HG03460 (cell line): ENCODE measurements at regions not wholly inside any gene's neighbourhood (a gene's known extent, or its start where the extent isn't known, plus 50 kb on each side); places are given as distances from the start of the nearest gene placed in this dataset.

Experiments
- ATAC-seq: cut with Tn5 transposase; IDR thresholded peaks from one replicate; pipeline ENCODE4 v1.9.1; 2021; ENCODE audit not compliant: unreplicated experiment

DNA sequence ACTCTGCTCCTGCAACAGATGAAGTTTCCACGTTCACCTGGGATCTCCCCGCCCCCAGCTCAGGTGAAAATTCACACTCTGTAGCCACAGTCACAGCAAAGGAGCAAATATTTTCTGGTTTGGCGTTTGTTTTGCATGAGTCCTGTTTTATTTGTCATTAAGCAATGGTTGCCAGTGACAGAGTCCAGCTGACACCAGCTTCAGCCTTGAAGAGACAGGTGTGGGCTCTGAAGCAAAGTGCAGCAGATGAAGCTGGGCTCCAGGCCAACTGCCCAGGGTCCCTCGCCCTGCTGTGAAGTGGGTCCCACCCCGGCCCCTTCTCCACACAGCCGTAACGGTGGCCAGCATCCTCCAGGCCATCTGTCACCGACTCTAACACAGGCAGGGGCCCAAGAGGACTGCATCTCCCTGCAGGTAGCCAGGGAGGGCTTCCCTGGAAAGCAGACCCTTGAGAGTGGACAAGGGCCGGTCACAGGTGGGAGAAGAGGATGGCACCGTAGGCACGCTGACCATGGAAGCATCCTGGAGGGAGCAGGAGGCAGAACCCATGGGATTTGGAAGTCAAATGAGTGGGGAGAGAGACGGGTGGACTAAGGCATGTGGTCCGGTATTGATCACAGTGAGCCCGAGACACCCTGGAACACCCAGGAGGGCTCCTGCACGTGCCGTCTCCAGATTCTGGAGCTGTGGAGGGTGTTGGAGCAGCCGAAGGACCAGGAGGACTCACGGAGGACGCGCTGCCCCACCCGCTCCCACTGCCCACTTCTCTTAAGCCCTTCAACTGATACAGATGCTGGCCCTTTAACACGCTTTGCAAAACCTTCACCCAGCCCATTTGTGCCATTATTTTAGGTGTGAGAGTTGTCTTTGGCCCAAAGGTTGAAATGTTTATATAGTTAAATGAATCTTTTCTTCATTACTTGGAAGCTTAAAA, 294.5 kb downstream of the BRD1 start:
- no peak for ATAC-seq

DNA sequence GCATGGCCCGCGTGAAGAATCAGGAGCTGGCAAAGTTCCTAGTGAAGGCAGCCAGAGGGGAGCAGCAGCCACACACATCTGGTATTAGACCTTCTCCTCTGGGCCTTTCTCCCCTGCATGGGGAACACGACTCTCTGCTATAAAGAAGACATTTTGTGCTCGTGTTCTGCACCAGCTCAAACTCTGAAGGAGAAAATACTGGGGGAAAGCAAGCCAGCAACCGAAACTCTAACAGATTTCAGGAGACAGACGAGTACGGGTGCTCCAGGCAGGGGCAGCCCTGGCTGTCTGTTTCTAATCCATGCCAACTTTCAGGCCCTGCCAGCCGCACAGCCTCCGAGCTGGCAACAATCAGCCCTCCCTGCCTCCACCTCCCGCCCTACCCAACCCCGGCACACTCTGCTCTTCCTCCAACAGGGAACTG, 296.3 kb downstream of the BRD1 start:
- no peak for ATAC-seq

DNA sequence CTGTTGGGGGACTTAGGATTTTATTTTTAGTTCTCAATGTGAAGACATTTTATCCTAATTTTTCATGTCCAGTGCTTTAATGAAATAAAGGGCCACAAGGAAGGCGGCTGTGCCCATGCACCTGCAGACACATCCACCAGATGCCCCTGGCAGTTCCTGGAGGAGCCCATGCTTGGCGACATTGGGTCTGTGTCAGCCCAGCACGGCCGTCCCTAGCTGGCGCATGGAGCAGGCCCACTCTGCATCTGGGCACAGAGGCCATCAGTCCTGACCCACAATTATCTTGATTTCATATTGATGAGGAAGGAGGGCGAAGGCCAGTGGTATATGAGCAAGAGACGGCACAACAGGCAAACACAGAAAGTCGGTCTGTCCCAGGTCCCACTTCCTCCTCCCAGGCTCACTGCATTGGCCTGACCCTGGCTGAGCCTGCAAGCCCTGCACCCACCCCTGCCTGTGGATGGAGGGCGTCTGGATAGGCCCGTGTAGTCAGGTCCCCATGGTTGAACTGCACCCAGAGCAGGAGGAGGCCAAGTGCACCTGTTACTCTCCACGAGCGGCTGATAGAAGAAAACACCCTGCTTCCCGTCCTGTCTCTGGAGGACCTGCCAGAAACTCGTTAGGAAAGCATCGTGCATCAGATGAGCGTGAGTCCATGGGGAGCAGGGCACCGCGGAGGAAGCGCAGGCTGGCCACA, 296.9 kb downstream of the BRD1 start:
- no peak for ATAC-seq

DNA sequence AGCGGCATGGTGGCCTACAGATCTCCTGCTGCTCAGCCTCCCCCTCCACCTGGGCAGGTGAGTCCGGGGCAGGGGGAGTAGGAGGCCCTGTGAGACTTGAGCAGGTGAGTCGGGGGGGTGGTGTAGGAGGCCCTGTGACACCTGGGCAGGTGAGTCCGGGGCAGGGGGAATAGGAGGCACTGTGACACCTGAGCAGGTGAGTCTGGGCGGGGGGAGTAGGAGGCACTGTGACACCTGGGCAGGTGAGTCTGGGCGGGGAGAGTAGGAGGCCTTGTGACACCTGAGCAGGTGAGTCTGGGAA, 299.3 kb downstream of the BRD1 start:
- ATAC-seq: no peak

DNA sequence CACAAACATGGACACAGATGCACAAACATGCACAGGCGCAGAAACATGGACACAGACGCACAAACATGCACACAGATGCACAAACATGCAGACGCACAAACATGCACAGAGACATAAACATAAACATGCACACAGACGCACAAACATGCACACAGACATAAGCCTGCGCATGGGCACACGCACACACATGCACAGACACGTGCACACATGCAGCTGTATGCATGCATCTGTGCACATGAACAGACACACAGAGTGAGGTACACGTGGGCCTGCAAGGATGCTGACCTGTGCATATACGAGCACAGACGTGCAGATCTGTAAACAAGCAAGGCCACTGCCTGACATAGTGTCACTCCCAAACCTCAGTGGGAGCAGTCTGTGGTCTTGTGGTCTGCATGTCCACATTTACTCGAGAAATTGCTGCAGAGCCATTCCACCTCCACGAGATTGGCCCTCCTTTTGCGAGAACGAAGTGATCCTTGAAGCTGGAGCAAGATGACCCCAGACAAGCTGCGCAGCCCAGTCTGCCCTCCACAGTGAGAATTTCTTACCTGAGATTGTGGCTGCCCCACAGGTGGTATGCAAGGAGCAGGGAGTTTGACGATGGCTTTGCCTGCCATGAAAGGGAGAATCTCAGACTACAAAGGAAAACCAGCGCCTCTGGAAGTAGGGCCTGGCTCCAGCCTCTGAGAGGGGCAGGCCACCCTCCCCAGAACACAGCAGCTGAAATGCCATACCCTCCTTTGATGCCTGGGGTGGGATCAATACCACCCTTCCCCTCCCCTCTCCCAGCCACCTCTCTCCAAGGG, 299.9 kb downstream of the BRD1 start:
- ATAC-seq: no peak

DNA sequence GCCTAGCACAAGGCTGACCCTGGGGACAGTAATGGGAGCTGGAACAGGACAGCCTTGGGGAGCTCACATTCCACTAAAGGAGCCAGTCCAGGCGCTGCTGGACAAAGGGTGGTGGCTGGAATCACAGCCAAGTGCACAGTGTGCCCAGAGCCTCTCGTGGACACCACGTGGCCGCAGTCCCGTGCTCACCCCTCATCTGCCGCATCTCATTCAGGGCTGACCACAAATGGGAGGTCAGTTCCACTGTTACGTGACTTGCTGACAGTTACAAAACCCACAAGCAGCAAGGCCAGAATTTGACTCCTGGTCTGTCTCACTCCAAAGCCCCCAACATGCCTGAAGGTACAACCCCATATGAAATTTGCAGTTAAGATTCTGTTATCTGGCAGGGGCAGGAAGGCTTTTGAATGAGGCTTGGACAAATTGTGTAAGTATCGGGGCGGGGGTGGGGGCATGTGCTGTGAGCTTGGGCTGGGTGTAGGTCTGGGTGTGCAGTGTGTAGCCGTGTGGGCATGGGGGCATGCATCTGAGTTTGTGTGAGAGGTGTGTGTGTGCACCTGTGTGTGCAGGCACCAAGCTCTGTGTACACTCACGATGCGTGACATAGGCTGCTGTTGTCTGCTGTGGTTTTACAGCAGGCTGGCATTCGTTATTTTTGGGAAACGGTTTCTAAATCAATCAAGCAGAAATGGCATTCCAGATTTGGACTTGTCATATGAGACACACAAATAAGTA, 301.7 kb downstream of the BRD1 start:
- no peak for ATAC-seq

DNA sequence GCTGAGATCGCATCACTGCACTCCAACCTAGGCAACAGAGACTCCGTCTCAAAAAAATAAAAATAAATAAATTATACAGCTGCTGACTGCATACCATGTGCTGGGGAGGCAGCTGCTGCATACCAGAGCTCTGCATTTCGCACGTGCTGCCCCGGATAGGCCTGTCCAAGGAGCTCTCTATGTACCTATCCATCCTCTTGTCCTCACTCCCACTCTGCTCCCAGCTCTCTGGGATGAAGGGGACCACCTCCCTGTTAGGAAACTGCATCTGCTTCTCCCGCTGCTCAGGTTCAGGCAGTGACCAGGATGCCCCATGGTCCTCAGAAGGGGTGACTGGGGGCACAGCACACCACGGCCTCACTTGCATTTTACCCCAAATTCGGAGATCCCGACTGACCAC, 302.3 kb downstream of the BRD1 start:
- ATAC-seq: no peak

DNA sequence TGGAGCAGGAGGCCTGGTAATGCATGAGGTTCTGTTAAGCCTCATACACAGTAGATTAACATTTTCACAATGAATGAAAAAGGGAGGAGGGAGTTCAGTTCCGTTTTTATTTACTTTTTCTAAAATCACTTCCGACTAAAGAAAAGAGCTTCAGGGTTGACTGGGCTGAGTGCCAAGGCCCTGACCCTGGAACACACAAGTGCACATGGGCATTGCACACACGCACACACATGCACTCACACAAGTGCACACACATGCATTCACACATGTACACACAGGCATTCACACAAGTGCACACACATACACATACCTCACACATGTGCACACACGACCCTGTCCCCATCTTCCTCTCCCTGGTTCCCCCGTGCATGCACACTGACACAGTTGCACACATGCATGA, 303.3 kb downstream of the BRD1 start:
- ATAC-seq: no peak

DNA sequence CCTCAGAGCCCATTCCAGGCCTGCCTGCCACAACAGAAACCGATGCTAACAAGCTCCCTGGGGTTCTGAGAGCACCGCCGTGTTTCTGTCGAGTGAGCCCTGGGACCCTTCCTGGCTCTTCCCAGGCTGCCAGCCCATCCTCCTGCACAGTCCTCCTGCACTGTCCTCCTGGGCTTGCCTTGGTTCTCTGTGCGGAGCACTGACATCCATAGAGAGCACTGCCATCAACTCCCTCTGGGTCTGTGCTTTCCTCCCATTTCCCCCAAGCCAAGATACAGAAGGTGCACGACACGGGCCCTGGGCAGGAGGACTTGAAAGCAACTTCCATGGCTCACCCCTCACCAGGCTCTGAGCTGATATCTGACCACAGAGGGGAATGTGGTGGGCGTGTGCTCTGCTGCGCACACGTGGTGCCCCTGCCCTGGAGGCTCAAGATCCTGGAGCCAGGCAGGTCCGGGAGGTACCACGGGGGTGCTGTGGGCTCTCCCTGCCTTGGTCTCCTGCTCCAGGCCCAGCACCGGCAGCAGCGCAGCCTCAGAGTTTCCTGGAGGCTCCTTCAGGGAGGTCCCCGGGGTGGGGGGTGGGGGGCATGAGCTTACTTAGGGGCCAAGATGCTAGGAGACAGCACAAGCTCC, 304.2 kb downstream of the BRD1 start:
- ATAC-seq: no peak

DNA sequence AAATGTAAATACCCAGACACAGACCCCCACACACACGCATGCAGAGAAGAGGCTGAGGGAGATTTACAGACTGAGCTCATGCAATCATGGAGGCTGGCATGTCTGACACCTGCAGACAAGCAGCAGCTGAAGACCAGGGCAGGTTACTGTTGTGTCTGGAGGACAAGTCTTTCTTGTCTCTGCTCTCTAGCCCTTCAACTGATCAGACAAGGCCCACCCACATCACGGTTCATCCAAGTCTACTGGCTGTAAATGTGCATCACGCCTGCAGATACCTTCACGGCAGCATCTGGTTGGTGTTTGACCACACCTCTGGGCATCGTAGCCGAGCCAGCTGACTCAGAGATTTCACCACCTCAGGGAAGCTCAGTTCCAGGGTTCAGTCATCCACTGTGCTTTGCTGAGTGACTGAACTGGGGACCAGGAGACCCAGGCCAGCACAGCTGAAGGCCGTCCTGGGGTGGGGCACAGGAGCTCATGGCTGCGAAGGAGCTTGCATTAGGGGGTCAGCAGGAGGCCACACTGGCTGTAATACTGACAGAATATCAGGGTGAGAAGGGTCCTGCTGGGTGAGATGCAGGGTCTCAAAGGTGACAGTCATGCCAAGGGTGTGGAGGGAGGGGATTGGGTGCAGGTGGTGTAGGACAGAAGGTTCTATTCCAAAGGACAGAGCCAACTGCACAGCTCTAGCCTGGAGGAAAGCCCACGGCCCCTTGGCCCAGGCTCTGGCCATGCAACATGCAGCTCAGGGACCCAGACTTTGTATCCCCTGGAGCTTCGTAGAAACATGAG, 304.9 kb downstream of the BRD1 start:
- ATAC-seq: no peak

DNA sequence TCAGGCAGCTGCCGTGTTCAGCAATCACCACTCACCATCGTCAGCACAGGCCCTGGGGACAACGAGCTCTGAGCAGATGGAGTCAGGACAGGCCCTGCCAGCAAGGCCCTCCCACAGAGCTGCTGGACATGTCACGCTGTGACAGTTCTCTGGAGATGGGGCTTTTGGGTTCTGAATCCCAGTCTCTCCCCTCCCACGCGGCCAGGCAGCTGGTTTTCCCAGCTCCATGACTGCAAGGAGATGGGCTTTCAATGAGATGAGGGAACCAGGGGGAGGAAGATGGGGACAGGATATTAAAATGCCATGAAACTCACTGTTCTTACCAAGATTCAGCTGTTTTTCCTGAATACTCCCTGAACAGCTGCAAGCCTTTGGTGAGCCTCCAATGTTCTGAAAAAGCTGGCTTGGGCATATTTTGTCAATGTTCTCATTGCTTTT, 305.9 kb downstream of the BRD1 start:
- ATAC-seq: no peak

DNA sequence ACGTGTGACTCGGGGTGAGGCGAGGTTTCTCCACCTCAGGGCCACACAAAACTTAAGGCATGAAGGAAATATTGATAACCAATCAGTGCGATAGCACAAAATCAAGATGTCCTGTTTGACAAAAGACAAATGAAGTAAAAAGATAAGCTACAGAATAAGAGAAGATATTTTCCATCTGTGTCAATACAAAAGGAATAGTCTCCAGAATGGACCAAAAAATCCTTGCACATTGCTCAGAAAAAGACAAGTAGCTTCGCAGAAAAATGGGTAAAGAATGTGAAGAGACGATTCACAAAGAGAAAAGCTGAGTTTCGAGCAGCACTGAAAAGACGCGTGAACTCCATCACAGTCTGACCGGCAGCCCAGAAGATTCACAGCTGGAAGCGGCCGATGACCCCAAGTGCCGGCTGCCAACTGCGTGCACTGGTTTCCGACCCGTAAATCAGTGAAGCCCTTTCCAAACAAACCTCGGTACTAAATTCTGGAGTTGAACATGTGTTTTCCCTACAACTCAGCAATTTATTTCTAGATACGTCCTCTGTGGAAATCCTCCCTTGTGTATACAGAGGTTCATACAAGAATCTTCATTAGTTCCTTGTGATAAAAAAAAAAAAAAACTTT, 308.4 kb downstream of the BRD1 start:
- no peak for ATAC-seq

DNA sequence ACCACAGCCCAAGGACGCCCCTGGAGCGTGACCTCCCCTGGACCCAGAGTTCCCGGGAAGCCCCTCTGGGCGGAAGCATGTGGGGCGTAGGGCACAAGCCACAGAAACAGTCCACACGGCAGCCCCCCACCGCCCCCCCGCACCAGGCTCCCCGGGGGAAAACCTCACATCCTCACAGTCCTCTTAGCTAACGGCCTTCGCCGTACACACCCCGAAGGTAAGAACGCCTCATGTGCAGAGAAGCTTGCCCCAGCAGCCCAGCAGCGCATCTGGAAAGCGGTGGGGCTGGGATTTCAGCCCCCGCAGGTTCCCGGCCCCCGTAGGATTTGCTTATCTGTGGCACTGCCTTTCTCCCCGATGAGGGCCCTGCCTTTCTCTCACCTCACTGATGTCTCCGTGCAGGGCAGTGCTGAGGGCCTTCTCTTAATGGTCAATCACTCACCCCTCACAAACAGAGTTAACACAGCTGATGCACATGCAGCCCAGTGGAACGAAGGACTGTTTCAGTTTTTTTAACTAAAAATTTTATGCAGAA, 309.2 kb downstream of the BRD1 start:
- no peak for ATAC-seq

DNA sequence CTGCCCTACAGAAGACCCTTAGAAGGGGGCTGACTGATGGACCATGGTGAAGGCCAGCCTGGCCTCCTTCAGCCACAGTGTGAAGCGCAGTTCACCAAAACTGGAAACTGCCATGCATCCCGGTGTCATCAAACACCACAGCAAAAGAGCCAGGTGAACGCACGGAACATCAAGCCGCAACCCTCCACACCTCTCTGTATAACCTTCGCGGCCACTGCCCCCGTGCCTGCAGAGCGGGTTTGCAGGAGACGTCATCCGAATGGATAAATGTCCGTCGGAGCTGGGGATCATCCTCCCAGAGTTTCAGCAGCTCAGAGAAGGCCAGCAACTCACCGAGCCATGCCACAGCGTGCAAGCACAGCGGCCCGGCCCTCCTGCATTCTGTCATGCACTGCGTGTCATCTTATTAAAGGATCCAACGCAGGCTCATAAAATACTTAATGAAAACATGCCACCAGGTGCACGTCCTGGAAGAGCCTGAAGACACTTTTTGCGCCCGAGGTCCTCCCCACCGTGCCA, 309.9 kb downstream of the BRD1 start:
- ATAC-seq: no peak

DNA sequence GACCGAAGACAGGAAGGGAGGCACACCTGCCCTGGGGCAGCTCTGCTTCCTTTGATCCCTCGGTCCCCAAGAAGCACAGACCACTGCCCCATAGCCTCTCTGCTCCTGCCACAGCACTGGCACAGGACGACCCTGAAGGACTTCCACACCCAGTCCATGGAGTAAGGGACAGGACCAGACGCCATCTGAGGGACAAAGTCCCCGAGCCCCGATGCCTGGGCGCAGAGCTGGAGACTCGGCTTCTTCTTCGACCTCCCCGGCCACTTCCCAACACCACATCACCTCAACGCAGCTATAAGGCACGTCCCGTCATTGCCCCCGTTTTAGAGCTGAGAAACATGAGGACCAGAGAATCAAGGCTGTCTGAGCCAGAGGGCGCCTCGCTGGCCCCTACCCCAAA, 310.5 kb downstream of the BRD1 start:
- ATAC-seq: no peak

DNA sequence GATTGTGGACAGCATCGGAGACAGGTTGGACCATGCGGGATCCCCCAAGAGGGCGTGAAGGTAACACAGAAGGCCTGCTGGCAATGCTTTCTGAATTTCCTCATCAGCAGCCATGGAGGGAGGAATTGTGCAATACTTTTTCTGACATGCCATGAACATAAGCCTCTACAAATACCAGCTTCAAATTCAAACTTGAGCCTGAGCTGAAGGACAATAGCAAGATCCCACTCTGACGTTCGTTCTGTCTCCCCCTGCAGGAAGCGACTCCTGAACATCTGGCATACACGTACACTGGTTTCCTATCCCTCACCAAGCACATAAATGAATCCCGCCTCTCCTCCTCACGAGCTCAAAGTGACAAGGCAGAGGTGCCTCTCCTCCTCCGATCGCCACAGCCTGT, 312.2 kb downstream of the BRD1 start:
- no peak for ATAC-seq

DNA sequence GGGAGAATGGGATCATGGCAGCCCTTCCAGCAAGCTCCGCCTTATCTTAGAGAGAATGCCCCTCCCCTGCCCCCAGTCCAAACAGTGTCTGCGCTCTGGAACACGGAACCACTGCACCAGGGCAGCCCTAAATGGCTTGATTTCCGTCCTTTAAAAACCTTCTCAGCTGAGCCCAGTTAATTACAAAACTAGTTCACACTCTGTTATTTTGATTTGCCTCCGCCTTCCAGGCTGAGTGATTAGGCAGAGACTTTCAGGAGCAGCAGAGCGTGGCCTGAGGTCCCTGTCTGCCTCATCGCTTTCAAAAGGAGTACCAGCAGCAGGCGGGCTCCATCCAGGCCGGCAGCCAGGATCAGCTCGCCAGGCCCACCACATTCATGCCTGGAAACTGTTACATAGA, 313.0 kb downstream of the BRD1 start:
- ATAC-seq: no peak

DNA sequence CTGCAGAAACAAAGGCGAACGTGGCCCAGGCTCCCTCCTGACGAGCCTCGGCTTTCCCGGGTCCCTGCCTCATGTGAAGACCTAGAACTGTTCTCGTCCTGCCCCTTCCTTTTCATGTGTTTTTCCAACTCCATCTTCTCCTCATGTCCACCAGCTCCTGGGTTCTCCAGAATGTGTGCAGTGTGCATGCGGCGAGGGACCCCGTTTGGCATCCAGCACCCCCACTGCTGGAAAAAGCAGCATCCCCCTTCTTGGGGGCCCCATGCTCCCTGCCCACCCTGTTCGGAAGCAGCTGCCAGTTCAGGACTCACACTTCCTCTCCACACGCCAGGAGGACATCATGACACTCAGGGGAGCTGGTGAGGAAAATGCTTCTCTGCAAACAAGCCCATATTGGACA, 313.5 kb downstream of the BRD1 start:
- no peak for ATAC-seq

DNA sequence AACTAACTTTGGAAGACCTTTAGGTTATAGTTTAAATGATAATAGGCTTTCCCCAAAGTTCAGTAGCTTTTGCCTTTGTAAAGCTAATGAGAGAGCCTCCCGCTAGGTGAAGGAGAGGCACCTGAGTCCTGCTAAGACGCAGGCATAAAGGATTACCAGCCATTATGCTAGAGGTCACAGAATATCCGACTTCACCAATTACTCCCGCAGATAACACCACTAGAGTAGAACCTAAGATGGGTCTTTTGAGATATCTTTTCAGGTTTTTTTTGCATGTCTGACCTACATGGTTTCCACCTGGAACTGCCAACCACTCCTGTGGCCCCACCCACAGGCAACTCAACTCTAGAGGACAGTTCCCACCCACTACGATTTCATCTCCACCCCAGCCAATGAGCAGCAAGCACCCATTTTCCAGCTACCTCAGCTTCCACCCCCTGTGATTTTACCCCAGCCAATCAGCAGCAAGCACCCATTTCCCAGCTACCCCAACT, 314.3 kb downstream of the BRD1 start:
- ATAC-seq: no peak
